HG02798 (cell line): ENCODE measurements at regions not wholly inside any gene's neighbourhood (a gene's known extent, or its start where the extent isn't known, plus 50 kb on each side); places are given as distances from the start of the nearest gene placed in this dataset.
"Not testable (repeated sequence)": the region's sequence is repeated elsewhere in the genome, so short reads cannot be mapped to it uniquely, and the experiment has no call there.

ENCODE experiments used
- ATAC-seq: cut with Tn5 transposase; IDR thresholded peaks from one replicate; pipeline ENCODE4 v1.9.1; 2021; ENCODE audit warnings: mild to moderate bottlenecking; ENCODE audit not compliant: unreplicated experiment, poor library complexity

- no peak for ATAC-seq
Measured at GRCh38 chr10:83476211-83476610, 663.1 kb upstream of the GHITM start.

GRCh38 chr10:83489161-83489560 lies 650.1 kb upstream of the GHITM start:
- ATAC-seq, result no peak

GRCh38 chr10:83492004-83492403 lies 647.3 kb upstream of the GHITM start:
- ATAC-seq, result no peak

- no peak for ATAC-seq
Measured at GRCh38 chr10:83512681-83513080, 626.6 kb upstream of the GHITM start.

- no peak for ATAC-seq
Measured at GRCh38 chr10:83515001-83515400, 624.3 kb upstream of the GHITM start.

GRCh38 chr10:83516788-83517187 lies 622.5 kb upstream of the GHITM start:
- ATAC-seq, result no peak

- ATAC-seq, result no peak
Measured at GRCh38 chr10:83517456-83517855, 621.9 kb upstream of the GHITM start.

GRCh38 chr10:83518779-83519178 lies 620.5 kb upstream of the GHITM start:
- no peak for ATAC-seq

- not testable (repeated sequence) for ATAC-seq
Measured at GRCh38 chr10:83520386-83520785, 618.9 kb upstream of the GHITM start.

GRCh38 chr10:83522456-83522855 lies 616.9 kb upstream of the GHITM start:
- no peak for ATAC-seq

GRCh38 chr10:83522881-83523386 lies 616.4 kb upstream of the GHITM start:
- no peak for ATAC-seq

GRCh38 chr10:83527934-83528333 lies 611.4 kb upstream of the GHITM start:
- no peak for ATAC-seq

- ATAC-seq, result peak; percentile 84
Measured at GRCh38 chr10:83533290-83533689, 606.0 kb upstream of the GHITM start.

- ATAC-seq, result no peak
Measured at GRCh38 chr10:83536426-83536825, 602.9 kb upstream of the GHITM start.

GRCh38 chr10:83538047-83538446 lies 601.3 kb upstream of the GHITM start:
- no peak for ATAC-seq

- ATAC-seq, result peak; percentile 61
Measured at GRCh38 chr10:83539528-83540308, 599.6 kb upstream of the GHITM start.

- ATAC-seq, result no peak
Measured at GRCh38 chr10:83541046-83541445, 598.3 kb upstream of the GHITM start.

- peak; percentile 71 for ATAC-seq
Measured at GRCh38 chr10:83542774-83543411, 596.4 kb upstream of the GHITM start.

GRCh38 chr10:83543691-83544462 lies 595.4 kb upstream of the GHITM start:
- ATAC-seq, result no peak

GRCh38 chr10:83545901-83546391 lies 593.4 kb upstream of the GHITM start:
- ATAC-seq, result peak; percentile 35

GRCh38 chr10:83551190-83551589 lies 588.1 kb upstream of the GHITM start:
- ATAC-seq, result not testable (repeated sequence)
